NCI-H510A treated with DMSO at 0.1 percent for 48 hours (cell line): ENCODE measurements at regions not wholly inside any gene's neighbourhood (a gene's known extent, or its start where the extent isn't known, plus 50 kb on each side); places are given as distances from the start of the nearest gene placed in this dataset.
"Not testable (repeated sequence)": the region's sequence is repeated elsewhere in the genome, so short reads cannot be mapped to it uniquely, and the experiment has no call there.

Experiments used
- DNase-seq: peaks from one replicate; lab custom pipeline; 2025; lab: John Stamatoyannopoulos, UW

DNA sequence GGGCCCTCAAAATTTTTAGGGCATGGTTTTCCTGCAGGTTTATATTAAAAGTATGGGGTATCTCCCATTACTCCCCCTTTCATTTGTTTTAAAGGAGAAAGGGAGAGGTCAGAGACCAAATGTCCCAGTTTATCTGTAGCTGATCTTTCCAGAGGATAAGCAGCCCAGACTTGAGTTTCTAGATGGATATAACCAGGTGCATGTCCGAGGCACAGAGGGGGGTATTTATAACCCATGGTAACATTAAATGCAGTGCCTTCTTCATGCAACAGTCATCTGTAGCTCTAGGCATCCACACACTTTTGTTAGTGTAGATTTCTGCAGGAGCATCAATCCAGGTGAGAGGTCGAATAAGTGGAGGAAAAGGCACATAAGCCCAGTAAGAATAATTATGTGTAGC lies 890.3 kb upstream of the GOT2 start:
- not testable (repeated sequence) for DNase-seq

DNA sequence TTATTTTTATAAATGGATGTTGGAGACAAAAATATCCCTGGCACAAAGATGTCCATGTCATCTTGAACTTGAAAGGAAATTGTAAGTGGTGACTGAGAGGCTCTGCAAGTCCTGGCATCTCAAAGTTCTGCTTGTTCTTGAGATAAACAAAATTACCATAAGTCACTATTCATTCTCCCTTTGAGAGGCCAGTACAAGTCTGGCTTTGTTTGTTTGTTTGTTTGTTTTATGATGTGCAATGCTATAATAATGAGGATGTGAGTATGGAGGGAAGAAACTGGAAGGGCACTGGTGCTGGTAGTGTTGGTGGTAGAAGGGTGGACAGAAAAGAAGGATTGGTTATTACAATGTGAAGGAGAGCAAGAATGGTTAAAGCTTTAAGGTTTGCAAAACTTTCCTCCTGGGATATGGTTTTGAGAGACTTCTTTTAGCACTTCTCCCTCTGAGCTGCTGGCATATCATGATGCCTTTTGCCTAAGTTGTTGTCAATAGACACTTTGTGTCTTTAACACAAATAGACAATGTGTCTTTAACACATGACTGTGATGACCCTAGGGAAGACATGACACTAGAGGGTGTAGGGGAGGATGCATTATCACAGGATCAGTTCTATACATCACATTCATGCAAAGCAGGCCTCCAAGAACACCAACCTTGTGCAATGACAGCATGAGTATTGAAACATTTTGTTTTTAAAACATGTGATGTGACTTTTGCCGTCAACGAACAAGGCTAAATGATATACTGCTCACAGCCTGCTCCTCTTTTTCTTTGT lies 880.5 kb upstream of the GOT2 start:
- DNase-seq = no peak

DNA sequence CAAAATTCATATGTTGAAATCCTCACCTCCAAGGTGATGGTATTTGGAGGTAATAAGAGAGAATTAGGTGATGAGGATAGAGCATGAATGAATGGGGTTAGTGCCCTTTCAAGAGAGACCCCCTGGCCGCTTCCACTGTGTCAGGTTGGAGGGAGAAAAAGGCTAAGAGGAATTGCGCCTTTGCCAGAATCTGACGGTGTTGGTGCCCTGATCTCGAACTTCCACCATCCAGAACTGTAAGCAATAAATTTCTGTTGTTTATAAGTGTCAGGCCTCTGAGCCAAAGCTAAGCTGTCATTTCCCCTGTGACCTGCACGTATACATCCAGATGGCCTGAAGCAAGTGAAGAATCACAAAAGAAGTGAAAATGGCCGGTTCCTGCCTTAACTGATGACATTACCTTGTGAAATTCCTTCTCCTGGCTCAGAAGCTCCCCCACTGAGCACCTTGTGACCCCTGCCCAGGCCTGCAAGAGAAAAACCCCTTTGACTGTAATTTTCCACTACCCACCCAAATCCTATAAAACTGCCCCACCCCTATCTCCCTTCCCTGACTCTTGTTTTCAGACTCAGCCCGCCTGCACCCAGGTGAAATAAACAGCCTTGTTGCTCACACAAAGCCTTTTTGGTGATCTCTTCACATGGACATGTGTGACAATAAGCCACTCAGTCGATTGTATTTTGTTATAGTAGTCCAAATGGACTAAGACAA lies 878.9 kb upstream of the GOT2 start:
- not testable (repeated sequence) for DNase-seq

DNA sequence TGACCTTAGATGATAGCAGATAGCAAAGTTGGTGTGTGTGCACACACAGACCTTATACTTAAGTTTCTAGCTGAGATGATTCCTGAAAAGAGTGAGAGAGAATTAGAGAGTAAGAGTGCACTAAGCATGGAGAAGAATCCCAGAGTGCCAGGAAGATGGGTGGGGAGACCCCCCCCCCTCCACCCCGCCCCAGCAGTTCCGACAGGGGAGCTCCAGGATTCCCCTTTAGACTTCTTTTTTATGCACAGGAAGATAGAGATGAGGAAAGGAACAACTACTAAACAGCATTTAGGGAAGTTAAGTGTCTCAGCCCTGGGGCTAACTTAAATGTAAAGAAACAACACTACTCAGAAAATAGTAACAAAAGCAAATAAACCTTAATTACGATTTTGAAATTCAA lies 878.0 kb upstream of the GOT2 start:
- no peak for DNase-seq

DNA sequence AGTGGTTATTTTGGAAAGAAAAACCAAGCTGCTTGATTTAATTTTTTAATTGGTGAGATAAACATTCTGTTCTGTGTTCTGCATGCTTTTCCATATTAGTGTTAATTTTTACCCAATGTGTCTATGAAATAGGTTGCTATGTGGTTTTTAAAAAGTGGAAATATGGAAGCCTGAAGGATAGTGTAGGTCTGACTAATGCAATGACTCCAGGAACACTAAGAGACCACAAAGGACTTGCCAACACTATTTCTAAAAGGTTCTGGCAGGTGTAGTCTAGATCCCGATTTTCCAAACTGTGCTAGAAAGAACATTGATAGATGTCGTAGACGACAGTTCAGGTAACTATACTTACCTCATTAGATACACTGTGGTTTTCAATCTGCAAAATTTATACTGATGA lies 877.4 kb upstream of the GOT2 start:
- DNase-seq = no peak

DNA sequence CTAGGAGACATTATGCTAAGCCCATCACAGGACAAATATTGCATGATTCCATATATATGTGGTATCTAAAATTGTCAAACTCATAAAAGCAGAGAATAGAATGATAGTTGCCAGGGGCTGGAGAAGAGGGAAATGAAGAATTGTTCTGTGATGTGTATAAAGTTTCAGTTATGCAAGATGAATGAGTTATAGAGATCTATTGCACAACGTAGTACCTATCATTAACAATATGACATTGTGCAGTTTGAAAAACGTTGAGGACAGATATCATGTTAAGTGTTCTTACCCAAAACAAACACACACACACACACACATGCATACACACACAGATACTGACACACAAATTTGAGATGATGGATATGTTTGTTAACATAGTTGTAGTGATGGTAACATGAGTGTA lies 871.6 kb upstream of the GOT2 start:
- DNase-seq = no peak

DNA sequence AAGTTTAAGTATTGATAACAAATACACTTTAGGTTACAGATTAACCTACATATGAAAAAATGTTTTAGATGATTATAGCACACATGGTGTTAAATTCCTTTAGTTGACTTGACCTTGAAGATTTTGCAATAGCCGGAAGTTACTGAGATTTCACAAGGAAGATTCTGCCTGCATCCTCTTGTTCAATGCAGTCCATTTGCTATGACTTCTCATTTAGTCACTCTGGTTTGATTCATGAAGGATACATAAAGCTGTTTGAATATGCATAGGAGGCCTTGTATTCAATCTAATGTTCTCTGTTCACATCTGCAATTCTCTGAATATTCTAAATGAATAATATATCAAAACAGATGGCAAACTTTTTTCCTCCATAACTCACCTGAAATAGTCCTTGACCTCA lies 870.2 kb upstream of the GOT2 start:
- DNase-seq = no peak

DNA sequence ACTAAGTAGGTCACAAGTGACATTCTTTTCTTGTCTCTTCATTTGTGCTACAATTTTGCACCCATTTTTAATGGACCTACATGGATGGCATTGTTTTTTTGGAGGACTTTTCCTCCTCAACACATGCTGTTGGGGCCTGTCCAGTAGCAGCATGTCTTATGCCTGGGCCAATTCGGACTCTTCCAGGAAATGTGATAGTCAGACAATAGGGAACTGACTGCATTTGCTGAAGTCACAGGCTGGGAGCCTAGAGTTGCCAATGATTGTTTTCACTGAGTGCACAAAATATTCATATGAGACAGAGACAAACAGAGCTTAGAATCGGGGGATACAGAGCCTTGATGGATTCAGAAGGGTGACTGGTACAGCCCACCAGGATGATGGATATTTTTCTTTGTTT lies 867.3 kb upstream of the GOT2 start:
- DNase-seq = no peak

DNA sequence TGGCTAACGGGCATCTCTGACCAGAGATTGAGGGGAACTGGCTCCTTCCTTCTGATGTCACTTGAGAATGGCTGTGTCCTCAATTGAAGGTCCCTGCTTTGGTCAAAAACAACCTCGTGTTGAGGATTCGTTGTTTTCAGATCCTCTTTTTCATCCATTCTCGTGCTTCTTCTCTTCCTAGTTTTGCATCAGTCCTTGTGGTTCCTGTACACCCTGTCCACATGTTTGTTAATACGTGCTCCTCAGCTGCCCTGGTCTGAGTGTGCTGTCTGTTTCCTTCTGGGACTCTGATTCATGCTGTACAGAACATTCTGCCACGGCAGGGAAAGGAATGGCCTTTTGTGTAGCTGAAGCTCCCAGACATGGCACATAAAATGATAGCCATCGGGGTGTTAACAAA lies 863.2 kb upstream of the GOT2 start:
- no peak for DNase-seq

DNA sequence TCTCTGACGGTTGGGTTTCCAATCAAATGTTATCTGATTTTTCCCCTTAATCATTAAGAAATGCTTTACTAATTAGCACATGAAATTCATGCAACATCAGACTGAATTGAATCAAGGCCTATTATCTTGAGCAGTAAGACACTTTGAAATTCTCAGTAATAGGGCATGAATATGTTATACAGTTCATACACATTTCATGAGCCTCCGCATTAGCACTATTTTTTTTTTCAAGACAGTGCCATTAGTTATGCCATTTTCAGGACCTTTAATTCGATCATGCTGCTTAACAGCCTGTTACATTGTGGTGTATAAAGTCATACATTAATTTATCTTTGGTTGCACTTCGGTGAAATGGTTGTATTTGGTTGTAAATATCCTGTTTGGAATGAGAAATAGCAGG lies 862.6 kb upstream of the GOT2 start:
- no peak for DNase-seq

DNA sequence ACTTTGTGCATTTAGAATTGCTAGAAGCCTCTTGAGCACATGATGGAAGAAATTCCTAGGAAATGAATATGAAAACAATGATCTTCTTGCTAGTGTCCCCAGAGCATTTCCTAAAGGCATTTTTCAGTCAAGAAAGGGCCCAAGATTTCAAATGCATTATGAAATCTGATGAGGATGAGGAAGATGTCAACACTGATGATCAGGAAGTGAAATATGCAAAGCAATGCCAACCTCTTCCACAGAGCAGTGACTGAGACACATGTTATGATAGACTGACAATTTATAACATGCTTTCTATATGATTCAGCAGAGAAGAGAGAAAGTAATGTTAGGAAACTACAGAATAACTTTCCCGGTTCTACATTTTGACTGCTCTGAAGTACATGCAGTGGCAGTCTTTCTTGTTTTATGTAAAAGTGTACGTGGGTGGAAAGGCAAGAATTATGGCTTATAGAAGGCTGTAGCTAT lies 859.1 kb upstream of the GOT2 start:
- DNase-seq = no peak

DNA sequence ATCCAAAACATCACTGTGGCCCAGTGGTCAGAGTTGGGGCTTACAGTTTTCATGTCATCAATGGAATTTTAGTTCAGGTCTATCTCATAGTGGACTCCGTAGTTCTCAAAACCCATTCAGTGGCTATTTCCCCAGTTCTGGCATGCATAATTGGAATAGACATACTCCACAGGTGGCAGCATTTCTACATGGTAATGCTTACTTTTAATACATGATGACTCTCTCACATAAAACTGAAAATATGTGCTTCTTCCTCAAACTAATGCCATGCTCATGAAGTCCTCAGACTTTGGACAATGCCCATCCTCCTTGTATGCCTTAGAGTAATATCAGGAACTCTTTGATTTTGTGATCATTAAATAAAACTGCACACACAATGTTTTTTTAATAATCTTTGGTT lies 857.4 kb upstream of the GOT2 start:
- DNase-seq = no peak

DNA sequence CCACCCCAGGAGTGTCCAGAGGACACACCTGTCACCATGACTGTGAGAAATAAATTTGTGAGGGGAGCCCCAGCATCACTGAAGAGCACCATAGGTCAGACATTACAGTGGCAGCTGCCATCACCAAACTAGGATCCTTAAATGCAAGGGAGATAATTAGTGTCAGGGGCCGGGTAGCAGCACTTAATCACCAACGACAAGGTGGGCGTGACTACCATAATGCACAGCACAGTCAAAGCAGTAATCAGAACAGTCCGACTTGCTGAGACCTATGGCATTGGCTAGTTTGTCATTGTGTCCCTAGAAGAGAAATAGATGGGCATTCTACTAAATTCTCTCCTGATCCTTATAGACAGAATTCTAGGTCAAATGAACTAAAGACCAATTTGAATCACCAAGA lies 856.7 kb upstream of the GOT2 start:
- no peak for DNase-seq

DNA sequence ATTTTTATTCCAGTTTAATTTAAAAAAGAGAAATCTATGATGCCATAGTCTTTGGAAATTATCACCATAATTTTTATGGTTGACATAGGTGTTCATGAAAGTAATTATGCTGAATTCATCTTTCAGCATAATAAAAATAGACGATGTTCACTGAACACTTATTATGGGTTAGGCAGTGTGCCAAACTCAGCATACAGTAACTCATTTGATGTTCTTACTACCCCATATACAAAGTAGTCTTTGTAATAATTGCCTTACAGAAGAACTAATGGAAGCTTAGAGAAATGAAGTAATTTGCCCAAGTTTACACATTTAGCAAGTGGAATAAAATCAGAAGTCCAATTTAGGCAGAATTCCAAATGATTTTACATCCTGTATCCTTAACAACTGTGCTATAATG lies 852.2 kb upstream of the GOT2 start:
- no peak for DNase-seq

DNA sequence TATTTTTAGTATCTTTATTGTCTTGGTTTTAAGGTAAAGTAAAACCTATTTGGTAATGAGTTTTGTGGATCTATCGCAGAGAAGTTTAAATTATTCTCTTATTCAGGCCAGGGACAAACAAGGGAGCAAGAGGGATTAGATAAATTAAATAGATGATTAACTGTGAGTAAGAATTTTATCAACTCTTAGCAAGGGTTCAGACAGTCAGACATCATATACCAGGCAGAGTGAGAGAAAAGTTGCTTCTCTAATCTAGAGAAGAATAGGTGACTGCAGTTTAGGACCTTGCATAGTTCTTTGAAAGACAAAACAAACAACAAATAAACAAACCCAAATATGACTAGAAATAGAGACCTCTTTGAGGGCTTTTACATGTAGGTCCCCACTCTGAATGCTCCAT lies 840.2 kb upstream of the GOT2 start:
- DNase-seq = no peak

DNA sequence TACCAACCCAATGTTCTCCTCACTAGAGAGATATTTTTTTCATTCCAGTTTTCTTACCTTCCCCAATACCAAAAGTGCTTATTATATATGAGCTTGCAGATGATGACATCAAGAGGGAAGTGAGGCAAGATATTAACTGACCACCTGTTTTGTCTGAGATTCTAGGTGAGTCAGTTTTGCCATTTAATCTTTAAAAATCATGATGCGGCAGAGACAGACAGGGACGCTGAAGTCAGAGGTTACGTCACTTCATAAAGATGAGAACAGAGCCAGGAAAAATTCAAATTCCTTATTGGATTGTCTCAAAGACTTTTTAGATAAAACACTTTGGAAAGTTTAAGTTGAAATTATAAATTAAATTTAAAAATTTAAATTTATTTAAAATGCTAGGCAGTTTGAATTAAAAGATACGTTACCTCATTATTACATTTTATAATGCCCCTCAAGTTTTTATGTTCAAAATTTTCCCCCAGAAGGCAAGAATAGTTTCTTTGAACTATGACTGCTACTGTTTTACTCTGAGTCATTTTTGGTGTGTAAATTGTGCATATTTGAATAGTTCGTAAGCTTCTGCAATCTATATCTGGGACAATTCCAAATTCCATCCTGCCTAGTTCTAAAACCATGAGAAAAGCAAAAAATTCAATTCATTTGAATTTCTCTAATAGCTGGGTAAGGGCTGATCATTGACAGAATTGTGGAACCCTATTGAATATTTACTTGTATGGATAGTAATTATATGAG lies 839.6 kb upstream of the GOT2 start:
- DNase-seq = no peak

DNA sequence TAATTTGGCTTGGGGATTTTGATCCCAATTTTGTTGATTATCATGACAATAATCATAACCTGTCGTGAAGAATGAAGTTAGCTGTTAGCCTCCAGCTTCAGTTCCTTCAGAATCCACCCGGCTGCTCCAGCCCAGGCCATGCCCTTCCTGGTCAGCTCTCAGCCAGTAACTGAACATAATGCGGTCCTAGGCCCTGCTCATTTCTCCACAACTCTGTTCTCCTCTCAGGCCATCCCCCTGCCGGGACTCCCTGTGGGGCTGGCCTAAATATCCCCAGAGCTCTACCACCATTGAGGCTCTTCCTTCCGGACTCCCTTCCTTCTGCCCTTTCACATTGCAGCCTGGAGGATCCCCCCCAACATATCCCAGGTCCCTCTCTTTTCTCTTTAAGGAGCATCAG lies 833.4 kb upstream of the GOT2 start:
- DNase-seq = no peak

DNA sequence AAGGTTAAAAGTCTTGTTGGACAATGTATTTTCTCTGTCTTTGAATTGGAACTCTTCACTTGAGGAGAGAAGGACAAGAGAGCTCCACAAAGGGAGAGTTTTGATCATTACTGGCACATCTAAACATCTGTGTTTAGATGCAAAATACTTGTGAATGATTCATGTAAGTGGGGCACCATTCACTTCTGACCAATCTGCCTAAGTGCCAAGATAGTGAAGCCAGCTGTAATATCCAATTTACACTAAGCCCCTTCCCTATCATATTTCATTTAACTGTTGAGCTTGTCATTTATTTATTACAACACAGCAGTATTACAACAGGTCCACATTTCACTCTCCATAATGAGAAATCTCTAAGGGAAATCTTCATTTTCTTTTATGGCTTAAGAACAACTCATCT lies 832.3 kb upstream of the GOT2 start:
- no peak for DNase-seq

DNA sequence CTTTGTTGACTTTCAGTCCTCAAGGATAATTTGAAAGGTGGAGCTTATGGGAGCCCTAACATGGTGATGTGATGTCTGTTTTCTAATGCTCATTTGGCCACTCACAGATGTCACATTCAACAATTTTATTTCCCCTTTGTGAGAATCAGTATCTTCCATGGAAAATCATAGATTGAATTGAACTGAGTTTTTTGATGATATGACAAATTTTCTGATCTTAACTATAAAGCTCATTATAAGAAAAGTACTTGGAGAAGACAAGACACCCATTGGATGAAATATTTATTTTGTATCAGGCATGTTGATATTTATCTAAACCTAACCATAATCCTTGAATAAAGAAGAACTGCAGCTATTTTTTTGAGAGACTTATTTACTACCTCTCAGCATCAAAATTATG lies 824.6 kb upstream of the GOT2 start:
- DNase-seq = no peak

DNA sequence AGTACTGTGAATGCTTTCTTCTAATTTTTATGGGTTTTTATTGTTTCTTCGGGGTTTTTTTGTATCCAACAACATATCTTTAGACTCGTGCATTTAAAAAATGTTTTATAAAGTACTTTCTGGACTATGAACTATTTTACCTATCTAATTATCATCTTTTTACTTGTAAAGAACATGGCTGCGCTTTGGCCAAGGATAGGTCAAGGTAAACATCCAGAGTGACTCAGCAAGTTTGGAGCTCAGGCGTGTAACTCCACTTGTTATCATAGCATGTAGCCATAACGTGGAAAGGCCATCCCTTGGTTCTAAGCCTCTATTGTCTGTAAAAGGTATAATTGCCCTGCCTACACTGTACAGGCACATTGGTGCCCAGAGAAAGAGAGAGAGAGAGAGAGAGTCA lies 818.0 kb upstream of the GOT2 start:
- no peak for DNase-seq

DNA sequence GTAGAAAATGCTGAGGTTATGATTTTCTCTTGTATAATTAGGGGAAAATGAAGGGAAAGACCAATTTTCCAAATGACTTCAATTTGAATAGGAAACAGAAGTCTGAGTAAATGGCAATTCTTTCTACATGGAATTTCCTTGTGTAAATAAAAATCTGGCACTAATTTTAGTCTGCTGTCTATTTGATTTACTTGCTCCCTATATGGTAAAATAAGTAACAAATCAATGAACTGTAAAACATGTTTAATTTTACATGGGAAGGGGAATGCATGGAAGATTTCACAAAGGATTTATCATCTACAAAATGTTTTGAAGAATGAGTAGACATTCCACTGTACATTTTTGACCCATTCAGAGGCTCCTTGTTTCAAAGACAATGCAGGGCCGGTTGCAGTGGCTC lies 811.6 kb upstream of the GOT2 start:
- no peak for DNase-seq

DNA sequence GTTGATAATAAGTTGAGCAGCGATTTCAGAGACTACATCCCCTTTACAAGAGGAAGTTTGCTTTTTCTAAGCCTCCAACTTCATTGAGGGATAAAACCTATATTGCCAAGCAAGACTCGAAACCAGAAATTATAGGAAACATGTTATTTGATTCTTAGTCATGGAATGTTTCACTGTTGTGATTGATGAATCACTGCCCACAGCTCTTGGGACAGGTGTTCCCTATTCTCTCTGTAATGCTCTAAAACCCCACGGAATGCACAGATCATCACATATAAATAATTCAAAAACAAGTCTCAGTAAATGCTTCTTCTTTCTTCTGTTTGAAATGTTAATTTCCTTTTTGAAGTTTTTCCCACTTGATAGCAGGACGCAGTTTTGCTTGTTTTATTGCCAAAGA lies 809.5 kb upstream of the GOT2 start:
- no peak for DNase-seq

DNA sequence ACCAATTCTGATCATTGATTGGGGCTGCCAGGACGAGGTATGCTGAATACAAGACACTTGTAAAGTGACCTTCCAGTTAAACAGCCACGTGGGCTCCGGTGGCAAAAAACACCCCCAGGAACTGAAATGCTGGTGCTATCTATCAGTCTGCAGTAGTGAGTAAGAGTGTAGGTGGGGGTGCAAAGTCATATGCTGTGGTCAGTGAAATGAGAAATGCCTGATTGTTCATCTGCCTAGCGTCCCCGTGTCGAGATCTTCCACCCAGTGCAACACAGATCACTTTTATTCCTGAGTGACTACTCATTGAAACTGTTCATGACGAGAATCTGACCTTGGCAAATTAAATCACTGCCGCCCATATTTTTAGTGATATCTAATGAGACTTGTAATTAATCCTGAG lies 806.5 kb upstream of the GOT2 start:
- no peak for DNase-seq
